NB4 (cell line): ENCODE measurements at regions not wholly inside any gene's neighbourhood (a gene's known extent, or its start where the extent isn't known, plus 50 kb on each side); places are given as distances from the start of the nearest gene placed in this dataset.

Source experiments
- POLR2A ChIP-seq: IDR thresholded peaks from 2 replicates; pipeline ENCODE4 v1.6.1; 2011; ENCODE audit warnings: mild to moderate bottlenecking; ENCODE audit not compliant: insufficient read length; ENCODE audit errors: extremely low read depth
- TF ChIP-seq, protein P1 (sequence below): IDR thresholded peaks from one replicate; pipeline ENCODE4 v1.5.1; 2012; ENCODE audit warnings: low read depth, low read length
- TF ChIP-seq, protein P2 (sequence below): IDR thresholded peaks from 2 replicates; pipeline ENCODE4 v1.6.1; 2011; ENCODE audit warnings: low read depth, low read length

DNA sequence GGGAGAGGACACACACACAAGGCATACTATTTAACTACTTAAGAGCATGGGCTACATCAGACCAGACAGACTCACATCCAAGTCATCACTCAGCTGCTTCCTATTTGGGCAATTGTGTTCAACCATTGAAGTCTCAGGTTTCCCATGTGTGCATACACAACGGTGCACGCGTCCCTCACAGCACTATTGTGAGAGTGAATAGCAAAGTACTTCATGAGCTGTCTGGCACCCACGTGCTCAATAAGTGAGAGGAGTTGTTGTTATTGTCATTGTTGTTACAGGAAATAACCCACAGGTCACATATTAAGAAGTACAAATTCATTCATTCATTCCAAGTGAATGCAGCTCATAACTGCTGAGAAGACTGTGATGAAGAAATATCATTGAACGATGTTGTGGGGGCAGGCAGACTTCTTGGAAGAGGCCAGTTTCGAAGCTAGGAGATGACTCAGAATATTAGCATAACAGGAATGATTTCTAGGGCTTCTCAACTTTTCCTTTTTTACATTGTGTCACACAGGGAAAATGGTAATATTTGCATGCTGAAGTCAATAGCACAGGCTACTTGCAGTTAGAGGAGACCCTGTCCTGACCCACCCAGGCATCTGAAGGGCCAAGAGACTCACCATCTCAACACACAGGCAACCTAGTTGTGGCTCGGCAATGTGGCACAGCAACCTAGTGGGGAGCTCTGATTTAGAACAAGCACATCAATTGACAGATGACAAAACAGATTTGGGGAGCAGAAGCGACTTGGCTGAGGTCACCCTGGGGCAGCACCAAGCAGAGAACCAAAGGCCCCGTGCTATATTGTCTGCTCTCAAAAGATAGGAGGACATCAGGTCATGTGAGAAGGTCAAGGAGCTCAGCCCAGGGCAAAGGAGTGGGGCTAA is 606.0 kb downstream of the BUD13 start:
- no peak for TF ChIP-seq POLR2A
- TF ChIP-seq, protein P1, sequence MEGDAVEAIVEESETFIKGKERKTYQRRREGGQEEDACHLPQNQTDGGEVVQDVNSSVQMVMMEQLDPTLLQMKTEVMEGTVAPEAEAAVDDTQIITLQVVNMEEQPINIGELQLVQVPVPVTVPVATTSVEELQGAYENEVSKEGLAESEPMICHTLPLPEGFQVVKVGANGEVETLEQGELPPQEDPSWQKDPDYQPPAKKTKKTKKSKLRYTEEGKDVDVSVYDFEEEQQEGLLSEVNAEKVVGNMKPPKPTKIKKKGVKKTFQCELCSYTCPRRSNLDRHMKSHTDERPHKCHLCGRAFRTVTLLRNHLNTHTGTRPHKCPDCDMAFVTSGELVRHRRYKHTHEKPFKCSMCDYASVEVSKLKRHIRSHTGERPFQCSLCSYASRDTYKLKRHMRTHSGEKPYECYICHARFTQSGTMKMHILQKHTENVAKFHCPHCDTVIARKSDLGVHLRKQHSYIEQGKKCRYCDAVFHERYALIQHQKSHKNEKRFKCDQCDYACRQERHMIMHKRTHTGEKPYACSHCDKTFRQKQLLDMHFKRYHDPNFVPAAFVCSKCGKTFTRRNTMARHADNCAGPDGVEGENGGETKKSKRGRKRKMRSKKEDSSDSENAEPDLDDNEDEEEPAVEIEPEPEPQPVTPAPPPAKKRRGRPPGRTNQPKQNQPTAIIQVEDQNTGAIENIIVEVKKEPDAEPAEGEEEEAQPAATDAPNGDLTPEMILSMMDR: no peak
- TF ChIP-seq, protein P2, sequence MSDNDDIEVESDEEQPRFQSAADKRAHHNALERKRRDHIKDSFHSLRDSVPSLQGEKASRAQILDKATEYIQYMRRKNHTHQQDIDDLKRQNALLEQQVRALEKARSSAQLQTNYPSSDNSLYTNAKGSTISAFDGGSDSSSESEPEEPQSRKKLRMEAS: no peak
